Activated T-helper 1 cell treated with anti-CD3 and anti-CD28 coated beads, Interleukin-12 subunit alpha, Interleukin-12 subunit beta, Interleukin-2, Interleukin-4 antibody, amounts not matched to agents 30 ng/mL and 10 ng/mL and 1 ng/mL, durations not matched to agents 14 hours and 24 hours and 36 hours (primary cell): ENCODE measurements at regions not wholly inside any gene's neighbourhood (a gene's known extent, or its start where the extent isn't known, plus 50 kb on each side); places are given as distances from the start of the nearest gene placed in this dataset.

Experiments used
- DNase-seq: peaks from one replicate; pipeline ENCODE4 v3.0.0; 2021; ENCODE audit warnings: low spot score
- H3K27ac Mint-ChIP-seq: one replicate; pipeline ENCODE4 v1.8.0; 2021; ENCODE audit warnings: mild to moderate bottlenecking, mixed read lengths
- H3K27me3 Mint-ChIP-seq: one replicate; pipeline ENCODE4 v1.8.0; 2022; ENCODE audit warnings: mild to moderate bottlenecking, moderate library complexity, mixed read lengths; ENCODE audit not compliant: insufficient read depth
- H3K36me3 Mint-ChIP-seq: one replicate; pipeline ENCODE4 v1.8.0; 2021; ENCODE audit warnings: low read depth, mixed read lengths
- H3K4me1 Mint-ChIP-seq: one replicate; pipeline ENCODE4 v1.8.0; 2021; ENCODE audit warnings: low read depth, mixed read lengths
- H3K4me3 Mint-ChIP-seq: one replicate; pipeline ENCODE4 v1.8.0; 2021; ENCODE audit warnings: mild to moderate bottlenecking, moderate library complexity, mixed read lengths
- H3K9me3 Mint-ChIP-seq: one replicate; pipeline ENCODE4 v1.8.0; 2021; ENCODE audit warnings: mixed read lengths
- intact Hi-C: fragments of 100-400 bp; cut with micrococcal nuclease; formaldehyde crosslinking; loops from one replicate; pipeline ENCODE4 v1.15.1; 2024

DNA sequence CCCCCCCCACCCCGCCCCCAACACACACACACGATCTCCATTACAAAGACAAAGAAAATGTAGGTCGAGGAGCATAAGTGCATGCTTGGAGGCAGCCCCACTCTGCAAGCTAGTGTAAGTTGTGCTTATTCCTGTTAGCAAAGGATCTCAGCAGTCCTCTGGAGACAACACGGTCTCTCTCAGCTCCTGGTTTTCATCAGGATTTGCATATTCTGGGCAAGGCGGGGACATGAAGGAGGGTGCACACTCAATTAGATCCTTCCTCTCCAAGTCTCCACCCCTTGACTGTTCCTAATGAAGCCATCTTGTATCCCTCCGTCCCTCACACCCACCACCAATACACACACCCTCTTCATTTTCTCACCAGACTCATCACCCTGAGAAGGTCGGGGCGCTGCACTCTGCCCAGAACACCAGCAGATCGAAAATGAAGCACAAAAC lies 63.8 kb downstream of the MRPL46 start:
- no peak for DNase-seq
- Mint-ChIP-seq H3K27ac (no peak overlapping the region), H3K9me3 (no peaks in the 10 kb centered on the region), H3K27me3 (peaks cover 8% of the 10 kb centered on the region), H3K4me1 (no peaks in the 10 kb centered on the region), H3K4me3 (no peak overlapping the region), H3K36me3 (no peaks in the 10 kb centered on the region)
- intact Hi-C loops, result no loop called here

DNA sequence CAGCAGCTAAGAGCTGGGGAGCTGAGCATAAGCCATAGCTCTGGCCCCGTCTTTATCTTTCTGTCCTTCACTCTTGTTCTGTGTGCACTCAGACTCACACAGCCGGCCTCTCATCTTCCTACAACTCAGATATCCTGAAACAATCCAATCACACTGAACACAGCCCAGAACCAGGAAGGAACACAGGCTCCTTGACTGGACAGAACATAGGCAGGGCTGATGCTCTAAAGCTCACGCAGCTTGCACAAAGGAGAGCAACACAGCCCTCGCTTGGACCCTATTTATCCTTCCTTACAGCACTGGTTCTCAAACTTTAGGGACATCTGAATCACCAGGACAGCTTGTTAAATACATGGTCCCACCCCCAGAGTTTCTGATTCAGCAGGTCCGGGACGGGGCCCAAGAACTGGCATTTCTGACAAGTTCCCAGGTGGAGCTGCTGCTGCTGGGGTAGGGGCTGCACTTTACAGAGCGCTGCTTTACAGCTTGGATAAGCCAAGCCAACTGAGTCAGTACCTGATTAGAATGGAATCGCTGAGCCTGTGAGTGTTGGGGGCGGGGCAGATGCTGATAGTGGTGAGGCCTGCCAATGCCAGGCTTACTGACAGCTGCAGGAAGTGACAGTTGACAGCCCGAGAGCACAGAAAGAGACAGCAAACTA lies 65.1 kb downstream of the MRPL46 start:
- H3K27ac Mint-ChIP-seq, result no peak overlapping the region
- H3K4me3 Mint-ChIP-seq, result no peak overlapping the region
- no peak for DNase-seq

DNA sequence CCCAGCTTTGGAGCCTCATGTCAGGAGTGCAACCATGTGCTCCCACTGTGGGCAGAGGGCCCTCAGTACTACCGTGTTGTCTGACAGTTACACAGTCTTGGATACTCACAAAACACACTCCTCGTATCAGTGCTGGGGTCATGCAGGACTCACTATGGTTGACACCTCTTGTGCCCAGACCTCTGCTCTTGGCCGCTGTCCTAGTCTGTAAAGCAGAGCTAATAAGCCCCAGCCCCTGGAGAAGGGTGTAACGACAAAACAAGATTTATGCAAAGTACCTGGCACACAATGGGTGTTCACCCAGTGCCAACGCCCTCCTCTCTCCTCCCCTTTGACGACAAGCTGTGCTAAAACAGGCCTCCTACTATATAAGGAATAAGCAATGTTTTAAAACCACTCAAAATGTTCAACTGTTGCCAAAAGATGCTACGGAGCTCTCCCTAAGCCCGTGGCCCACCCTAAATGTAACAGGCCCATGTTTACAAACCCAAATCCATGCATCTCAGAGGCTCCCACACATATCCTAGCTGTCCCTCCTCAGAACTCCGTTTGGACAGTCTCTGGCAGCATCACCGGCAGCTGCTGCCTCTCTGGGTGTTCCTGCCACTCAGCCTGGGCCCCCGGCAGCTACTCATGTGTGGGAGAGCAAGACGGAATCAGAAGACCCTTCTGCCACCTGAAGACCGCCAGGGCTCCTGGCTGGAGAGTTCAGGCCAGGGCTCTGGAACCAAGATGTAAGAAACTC lies 65.8 kb downstream of the MRPL46 start:
- H3K27ac Mint-ChIP-seq, result no peak overlapping the region
- DNase-seq, result no peak
- H3K4me3 Mint-ChIP-seq, result no peak overlapping the region
- H3K4me1 Mint-ChIP-seq, result no peaks in the 10 kb centered on the region
- H3K36me3 Mint-ChIP-seq, result no peaks in the 10 kb centered on the region
- intact Hi-C loops, result no loop called here
- H3K9me3 Mint-ChIP-seq, result no peaks in the 10 kb centered on the region
- peaks cover 4% of the 10 kb centered on the region for H3K27me3 Mint-ChIP-seq

More for the DNA sequence above, 65.1 kb downstream of the MRPL46 start:
- Mint-ChIP-seq H3K36me3 (no peaks in the 10 kb centered on the region), H3K4me1 (no peaks in the 10 kb centered on the region), H3K27me3 (peaks cover 5% of the 10 kb centered on the region), H3K9me3 (no peaks in the 10 kb centered on the region)
- intact Hi-C loops, result no loop called here

DNA sequence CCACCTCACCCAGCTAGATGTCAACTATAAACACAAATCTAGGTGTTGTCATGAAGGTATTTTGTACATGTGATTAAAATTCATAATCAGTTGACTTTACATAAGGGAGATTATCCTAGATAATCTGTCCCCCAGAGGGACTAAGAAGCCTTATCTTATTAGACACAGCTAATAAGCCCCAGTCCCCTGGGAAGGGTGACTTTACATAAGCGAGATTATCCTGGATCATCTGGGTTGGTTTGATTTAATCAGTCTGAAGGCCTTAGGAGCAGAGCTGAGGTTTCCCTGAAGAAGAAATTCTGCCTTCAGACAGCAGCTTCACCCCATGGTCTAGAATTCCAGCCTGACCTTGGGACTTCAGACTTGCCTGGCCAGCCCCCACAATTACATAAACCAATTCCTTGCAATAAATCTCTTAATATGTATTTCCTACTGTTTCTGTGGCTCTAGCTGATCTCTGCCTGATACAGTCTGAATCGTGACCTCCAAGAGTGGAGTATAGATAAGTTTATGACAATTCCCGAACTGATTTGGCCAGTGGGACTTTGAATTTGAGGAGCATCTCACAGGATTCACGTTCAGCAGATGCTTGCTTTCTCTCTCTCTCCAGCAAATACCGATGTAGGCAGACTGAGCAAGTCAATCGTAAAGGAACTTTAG lies 66.5 kb downstream of the MRPL46 start:
- Mint-ChIP-seq H3K27me3 (peaks cover 3% of the 10 kb centered on the region), H3K27ac (no peak overlapping the region), H3K4me1 (no peaks in the 10 kb centered on the region), H3K36me3 (no peaks in the 10 kb centered on the region), H3K4me3 (no peak overlapping the region), H3K9me3 (no peaks in the 10 kb centered on the region)
- no peak for DNase-seq
- intact Hi-C loops, result no loop called here

DNA sequence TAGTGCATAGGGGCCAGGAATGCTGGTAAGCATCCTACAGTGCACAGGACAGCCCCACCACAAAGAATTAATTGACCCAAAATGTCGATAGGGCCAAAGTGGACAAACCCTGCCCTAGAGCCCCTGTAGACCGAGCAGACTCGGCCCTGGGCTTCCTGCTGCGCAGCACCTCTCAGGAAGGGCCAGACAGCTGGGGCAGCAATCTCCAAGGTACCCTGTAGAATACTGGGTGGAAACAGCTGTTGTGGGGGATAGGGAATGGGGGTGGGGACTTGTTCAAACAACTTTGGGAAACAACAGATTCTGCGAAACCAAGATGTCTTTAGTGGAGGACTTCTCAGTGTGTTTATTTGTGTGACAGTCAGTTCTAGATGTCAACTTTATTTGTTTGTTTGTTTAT lies 67.1 kb downstream of the MRPL46 start:
- Mint-ChIP-seq H3K4me1 (no peaks in the 10 kb centered on the region), H3K27ac (no peak overlapping the region), H3K36me3 (no peaks in the 10 kb centered on the region), H3K27me3 (peaks cover 3% of the 10 kb centered on the region), H3K4me3 (no peak overlapping the region), H3K9me3 (no peaks in the 10 kb centered on the region)
- DNase-seq, result no peak
- intact Hi-C loops, result no loop called here

DNA sequence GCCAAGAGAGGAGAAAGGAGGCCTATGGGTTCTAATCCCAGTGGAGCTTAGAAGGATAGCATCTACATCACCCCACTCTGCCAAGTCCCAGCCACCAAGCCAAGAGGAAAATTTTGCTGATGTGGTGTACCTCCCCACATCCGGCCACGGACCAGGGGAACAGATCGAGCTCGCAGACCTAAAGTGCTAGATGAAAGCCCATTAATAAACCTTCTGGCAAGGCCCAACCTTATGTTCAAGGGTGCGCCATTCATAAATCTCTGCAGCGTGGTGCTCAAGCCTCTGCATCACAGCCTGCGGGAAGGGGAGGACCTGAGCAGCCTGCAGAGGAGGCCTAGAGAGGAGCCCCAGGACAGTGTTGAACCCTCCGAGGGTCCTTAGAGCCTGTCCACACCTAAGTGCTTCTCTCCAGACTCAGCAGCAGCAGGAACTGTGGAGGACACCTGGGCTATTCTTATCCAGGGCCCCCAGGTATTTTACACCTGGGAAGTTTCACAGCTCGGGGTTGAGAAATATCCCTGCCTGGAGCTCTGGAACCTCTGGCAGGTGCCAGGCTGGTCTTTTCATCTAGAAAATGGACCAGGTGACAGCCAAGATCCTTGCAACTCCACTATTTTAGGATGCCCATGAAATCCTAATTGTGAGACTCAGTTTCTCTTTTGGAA lies 68.0 kb downstream of the MRPL46 start:
- Mint-ChIP-seq H3K4me3 (no peak overlapping the region), H3K36me3 (no peaks in the 10 kb centered on the region), H3K4me1 (no peaks in the 10 kb centered on the region), H3K27ac (no peak overlapping the region), H3K27me3 (peaks cover 3% of the 10 kb centered on the region), H3K9me3 (no peaks in the 10 kb centered on the region)
- no peak for DNase-seq
- intact Hi-C loops, result no loop called here

DNA sequence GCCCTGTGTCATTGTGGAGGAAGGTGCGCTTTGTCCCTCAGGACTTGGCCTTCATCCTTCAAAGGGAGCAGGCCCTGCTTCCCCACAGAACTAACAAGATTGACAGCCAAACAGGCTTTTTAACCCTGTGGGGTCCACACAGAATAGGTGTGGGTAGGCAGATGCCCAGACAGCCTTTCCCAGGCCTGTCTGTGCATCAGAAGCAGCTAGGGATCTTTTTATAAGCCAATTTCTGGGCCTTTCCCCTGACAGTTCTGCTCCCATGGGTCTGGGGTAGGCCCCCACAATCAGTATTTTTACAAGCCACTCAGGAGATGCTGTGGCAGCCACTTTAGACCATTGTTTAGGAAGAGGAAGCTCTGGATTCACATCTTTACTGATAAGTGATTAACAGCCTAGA lies 69.2 kb downstream of the MRPL46 start:
- Mint-ChIP-seq H3K4me1 (no peaks in the 10 kb centered on the region), H3K27me3 (peaks cover 10% of the 10 kb centered on the region), H3K9me3 (no peaks in the 10 kb centered on the region), H3K27ac (no peak overlapping the region), H3K4me3 (no peak overlapping the region), H3K36me3 (no peaks in the 10 kb centered on the region)
- no peak for DNase-seq
- intact Hi-C loops, result no loop called here

DNA sequence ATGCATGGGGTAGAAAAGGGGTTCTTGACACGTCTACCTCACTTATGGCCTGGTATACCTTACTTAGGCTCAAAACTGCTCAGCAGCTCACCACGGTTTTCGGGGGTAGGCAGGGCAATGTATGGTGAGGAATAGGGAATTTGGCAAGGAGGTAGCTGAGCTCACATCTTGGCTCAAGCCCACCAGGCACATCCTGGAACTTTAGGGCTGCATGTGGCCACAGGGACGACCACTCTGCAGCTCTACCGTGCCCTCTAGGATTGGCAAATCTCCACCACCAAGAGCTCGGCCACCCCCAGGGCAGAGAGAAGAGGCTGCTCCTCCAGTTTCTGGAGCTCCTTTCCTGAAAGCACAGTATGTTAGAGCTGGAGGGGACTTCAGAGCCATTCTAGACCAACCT lies 69.7 kb downstream of the MRPL46 start:
- Mint-ChIP-seq H3K27ac (no peak overlapping the region), H3K36me3 (no peaks in the 10 kb centered on the region), H3K27me3 (peaks cover 10% of the 10 kb centered on the region), H3K4me3 (no peak overlapping the region), H3K4me1 (no peaks in the 10 kb centered on the region), H3K9me3 (no peaks in the 10 kb centered on the region)
- DNase-seq, result no peak
- intact Hi-C loops, result no loop called here

DNA sequence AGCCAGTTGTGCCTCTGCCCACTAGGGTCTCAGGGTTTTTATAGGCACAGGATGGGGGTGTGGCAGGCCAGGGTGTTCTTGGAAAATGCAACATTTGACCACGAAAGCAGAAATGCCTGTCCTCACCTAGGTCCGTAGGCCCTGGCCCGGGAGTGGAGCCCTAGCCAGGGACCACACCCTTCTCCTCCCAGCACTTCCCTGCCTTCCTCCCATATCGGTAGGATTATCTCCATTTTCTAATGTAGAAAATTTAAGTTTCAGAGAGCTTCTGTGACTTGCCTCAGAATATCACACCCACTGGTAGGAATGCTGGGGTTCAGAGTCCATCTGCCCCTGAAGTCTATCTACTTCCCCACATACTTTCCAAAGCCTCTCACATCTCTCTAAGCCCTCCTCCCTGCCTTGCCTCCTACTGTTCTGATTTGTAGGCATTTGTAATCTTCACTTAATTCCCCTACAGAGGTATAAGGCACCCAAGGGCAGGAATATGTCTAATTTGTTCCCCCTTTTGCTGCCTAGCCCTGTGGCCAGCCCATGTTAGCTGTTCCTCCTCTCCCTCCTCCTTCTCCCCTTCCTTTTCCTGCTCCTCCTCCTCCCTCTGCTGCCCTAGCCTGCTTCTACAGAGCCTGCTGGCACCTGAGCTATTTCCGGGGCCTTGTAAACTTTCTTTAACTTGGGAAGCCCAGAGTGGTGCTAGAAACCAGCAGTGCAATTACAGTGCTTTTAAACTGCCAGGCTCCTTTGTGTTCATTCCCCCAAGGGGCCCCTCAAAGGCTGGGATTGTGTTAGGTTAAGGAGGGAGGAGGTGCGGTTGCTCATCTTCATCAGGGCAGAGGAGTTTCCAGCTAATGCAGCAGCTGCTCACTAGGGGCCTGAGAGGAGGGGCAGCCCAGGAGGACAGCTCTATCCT lies 71.1 kb downstream of the MRPL46 start:
- Mint-ChIP-seq H3K27ac (no peak overlapping the region), H3K36me3 (no peaks in the 10 kb centered on the region), H3K9me3 (no peaks in the 10 kb centered on the region), H3K27me3 (peaks cover 8% of the 10 kb centered on the region), H3K4me1 (no peaks in the 10 kb centered on the region), H3K4me3 (no peak overlapping the region)
- intact Hi-C loops, result no loop called here
- DNase-seq, result no peak

DNA sequence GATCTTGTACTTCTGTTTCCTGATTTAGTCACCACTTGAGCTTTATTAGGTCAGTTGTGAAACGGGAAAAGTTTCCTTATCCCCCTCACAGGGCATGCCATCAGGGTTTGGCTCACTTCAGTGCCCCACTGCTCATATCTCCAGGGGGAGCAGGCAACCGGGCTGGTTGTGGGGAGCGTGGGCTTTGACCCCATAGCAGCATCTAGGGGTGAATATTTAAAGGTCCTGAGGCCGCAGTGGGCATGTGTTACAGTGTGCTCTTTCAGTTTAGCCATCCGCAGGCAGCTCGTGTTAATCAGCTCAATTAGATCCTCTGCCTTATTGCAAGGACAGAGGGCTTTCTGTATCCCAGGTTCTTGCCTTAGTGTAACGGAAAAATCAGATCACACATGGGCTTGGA lies 71.9 kb downstream of the MRPL46 start:
- no peaks in the 10 kb centered on the region for H3K4me1 Mint-ChIP-seq
- intact Hi-C loops, result no loop called here
- peaks cover 8% of the 10 kb centered on the region for H3K27me3 Mint-ChIP-seq
- no peaks in the 10 kb centered on the region for H3K9me3 Mint-ChIP-seq
- no peaks in the 10 kb centered on the region for H3K36me3 Mint-ChIP-seq
- no peak overlapping the region for H3K27ac Mint-ChIP-seq
- no peak overlapping the region for H3K4me3 Mint-ChIP-seq
- DNase-seq, result no peak

DNA sequence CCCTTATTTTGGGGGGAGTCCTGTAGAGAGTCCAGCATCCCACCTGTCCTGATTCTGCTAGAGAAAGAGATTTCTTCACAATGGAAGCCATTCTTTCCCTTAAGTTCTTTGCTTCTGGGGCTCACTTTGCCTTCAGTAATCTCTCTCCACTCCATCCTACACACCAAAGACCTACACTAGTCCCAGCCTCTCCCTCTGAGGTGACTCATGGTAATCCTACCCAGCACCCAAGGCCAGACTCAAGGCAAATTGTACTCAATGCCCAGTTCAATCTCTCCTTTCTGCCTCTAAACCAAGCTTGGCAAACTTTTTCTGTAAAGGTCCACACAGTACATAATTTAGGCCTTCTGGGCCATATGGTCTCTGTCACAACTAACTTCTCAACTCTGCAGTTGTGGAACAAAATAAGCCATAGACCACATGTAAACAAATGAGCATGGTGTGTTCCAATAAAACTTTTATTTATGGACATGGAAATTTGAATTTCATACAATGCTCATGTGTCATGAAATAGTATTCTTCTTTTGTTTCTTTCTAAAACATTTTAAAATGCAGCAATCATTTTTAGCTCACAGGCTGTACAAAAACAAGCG lies 72.5 kb downstream of the MRPL46 start:
- Mint-ChIP-seq H3K36me3 (no peaks in the 10 kb centered on the region), H3K27me3 (peaks cover 8% of the 10 kb centered on the region), H3K4me1 (no peaks in the 10 kb centered on the region), H3K9me3 (no peaks in the 10 kb centered on the region), H3K27ac (no peak overlapping the region), H3K4me3 (no peak overlapping the region)
- intact Hi-C loops, result no loop called here
- DNase-seq, result no peak
